Coronary artery (tissue), 2 donors: ENCODE measurements at regions not wholly inside any gene's neighbourhood (a gene's known extent, or its start where the extent isn't known, plus 50 kb on each side); places are given as distances from the start of the nearest gene placed in this dataset.

Experiments
- DNase-seq: peaks from one replicate; pipeline ENCODE4 v3.0.0-alpha.2; 2017; ENCODE audit warnings: low spot score
- H3K27ac ChIP-seq, 2 donors: fragments of 200-600 bp; sonication (generic); one replicate each; pipeline ENCODE4 v1.5.1; 2016 to 2019
- H3K4me3 ChIP-seq: fragments of 200-600 bp; sonication (generic); 2 replicates; pipeline ENCODE4 v1.5.1; 2016; ENCODE audit warnings: mild to moderate bottlenecking, moderate library complexity
- CTCF ChIP-seq: fragments of 200-600 bp; sonication (generic); IDR thresholded peaks from one replicate; pipeline ENCODE4 v1.5.1; 2019; ENCODE audit warnings: antibody characterized with exemption

GRCh38 chr2:8282858-8283252 is 399.0 kb upstream of the ID2 start:
- Histone ChIP-seq H3K27ac (no peak overlapping the region), H3K4me3 (no peak overlapping the region)
- DNase-seq: no peak
- no peak for TF ChIP-seq CTCF

- no peak overlapping the region for H3K4me3 ChIP-seq
- H3K27ac ChIP-seq: no peak overlapping the region
- no peak for DNase-seq
- TF ChIP-seq CTCF: no peak
Observed at GRCh38 chr2:8285081-8285480, 396.8 kb upstream of the ID2 start.

- TF ChIP-seq CTCF: no peak
- Histone ChIP-seq H3K27ac (no peak overlapping the region), H3K4me3 (no peak overlapping the region)
- no peak for DNase-seq
Observed at GRCh38 chr2:8285898-8286297, 396.0 kb upstream of the ID2 start.

GRCh38 chr2:8288206-8288605 is 393.6 kb upstream of the ID2 start:
- no peak for TF ChIP-seq CTCF
- no peak for DNase-seq
- Histone ChIP-seq H3K27ac (no peak overlapping the region), H3K4me3 (no peak overlapping the region)

- Histone ChIP-seq H3K4me3 (no peak overlapping the region), H3K27ac (no peak overlapping the region)
- peak; percentile 24 for DNase-seq
- TF ChIP-seq CTCF: no peak
Observed at GRCh38 chr2:8289111-8289510, 392.7 kb upstream of the ID2 start.

GRCh38 chr2:8290771-8291352 is 391.0 kb upstream of the ID2 start:
- no peak overlapping the region for H3K27ac ChIP-seq
- no peak for DNase-seq
- no peak for TF ChIP-seq CTCF
- H3K4me3 ChIP-seq: no peak overlapping the region

- TF ChIP-seq CTCF: no peak
- Histone ChIP-seq H3K27ac (no peak overlapping the region), H3K4me3 (no peak overlapping the region)
- DNase-seq: no peak
Observed at GRCh38 chr2:8296306-8296705, 385.6 kb upstream of the ID2 start.
